OCI-LY1 (cell line): ENCODE measurements at regions not wholly inside any gene's neighbourhood (a gene's known extent, or its start where the extent isn't known, plus 50 kb on each side); places are given as distances from the start of the nearest gene placed in this dataset.

ENCODE experiments used
- CTCF ChIP-seq: fragments of 200-600 bp; sonication (generic), shearing (Covaris generic); IDR thresholded peaks from 2 replicates; pipeline ENCODE4 v1.5.1; 2017; ENCODE audit warnings: mild to moderate bottlenecking, antibody characterized with exemption, low read length, moderate library complexity, mixed read lengths
- EZH2 ChIP-seq: fragments of 200-600 bp; sonication (generic), shearing (Covaris generic); IDR thresholded peaks from 2 replicates; pipeline ENCODE4 v1.8.0; 2017; ENCODE audit warnings: borderline replicate concordance, mixed run types, mild to moderate bottlenecking, antibody characterized with exemption, low read length, moderate library complexity, mixed read lengths

GRCh38 chrX:63434665-63435064 is 83.5 kb upstream of the SPIN4 start:
- TF ChIP-seq CTCF = no peak
- TF ChIP-seq EZH2 = no peak
